ENCODE measurements at regions not wholly inside any gene's neighbourhood (a gene's known extent, or its start where the extent isn't known, plus 50 kb on each side); places are given as distances from the start of the nearest gene placed in this dataset.

DNA sequence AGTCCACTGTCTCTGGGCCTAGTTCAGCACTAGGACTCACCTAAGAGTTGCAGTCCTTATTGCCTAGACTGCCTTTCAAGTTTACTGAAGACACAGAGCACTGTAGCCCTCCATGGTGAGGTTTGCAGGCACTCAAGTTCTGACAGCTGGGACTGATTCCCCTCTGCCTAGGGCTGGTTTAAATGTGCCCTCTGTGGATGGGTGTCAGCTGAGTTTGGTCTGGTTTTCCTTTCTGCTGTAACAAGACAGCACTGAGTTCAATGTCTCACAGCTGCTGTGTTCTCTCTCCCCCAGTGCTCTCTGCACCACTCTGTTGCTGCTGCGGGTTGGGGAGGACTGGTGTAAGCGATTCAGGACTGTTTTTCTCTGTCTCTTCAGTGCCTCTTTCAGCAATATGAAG is 75.2 kb upstream of the C1orf21 start:
- no peak for TF ChIP-seq POLR2AphosphoS5 (IDR thresholded peaks at IDR 0.05)
- TF ChIP-seq, protein P1, sequence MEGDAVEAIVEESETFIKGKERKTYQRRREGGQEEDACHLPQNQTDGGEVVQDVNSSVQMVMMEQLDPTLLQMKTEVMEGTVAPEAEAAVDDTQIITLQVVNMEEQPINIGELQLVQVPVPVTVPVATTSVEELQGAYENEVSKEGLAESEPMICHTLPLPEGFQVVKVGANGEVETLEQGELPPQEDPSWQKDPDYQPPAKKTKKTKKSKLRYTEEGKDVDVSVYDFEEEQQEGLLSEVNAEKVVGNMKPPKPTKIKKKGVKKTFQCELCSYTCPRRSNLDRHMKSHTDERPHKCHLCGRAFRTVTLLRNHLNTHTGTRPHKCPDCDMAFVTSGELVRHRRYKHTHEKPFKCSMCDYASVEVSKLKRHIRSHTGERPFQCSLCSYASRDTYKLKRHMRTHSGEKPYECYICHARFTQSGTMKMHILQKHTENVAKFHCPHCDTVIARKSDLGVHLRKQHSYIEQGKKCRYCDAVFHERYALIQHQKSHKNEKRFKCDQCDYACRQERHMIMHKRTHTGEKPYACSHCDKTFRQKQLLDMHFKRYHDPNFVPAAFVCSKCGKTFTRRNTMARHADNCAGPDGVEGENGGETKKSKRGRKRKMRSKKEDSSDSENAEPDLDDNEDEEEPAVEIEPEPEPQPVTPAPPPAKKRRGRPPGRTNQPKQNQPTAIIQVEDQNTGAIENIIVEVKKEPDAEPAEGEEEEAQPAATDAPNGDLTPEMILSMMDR (IDR thresholded peaks at IDR 0.05): no peak

Data from breast epithelium (tissue), 3 donors.